ENCODE measurements at regions not wholly inside any gene's neighbourhood (a gene's known extent, or its start where the extent isn't known, plus 50 kb on each side); places are given as distances from the start of the nearest gene placed in this dataset.

- TF ChIP-seq POLR2AphosphoS5 (IDR thresholded peaks at IDR 0.05) (no peak), CTCF (IDR thresholded peaks at IDR 0.05) (no peak)
Measured at GRCh38 chr3:106288781-106289180, 420.0 kb upstream of the CBLB start.

Data from transverse colon (tissue), 4 donors.